HEK293T (cell line): ENCODE measurements at regions not wholly inside any gene's neighbourhood (a gene's known extent, or its start where the extent isn't known, plus 50 kb on each side); places are given as distances from the start of the nearest gene placed in this dataset.

Experiments
- CTCF ChIA-PET: fragments of 350-600 bp; formaldehyde crosslinking; extraction: SDS; loops from one replicate; lab custom pipeline; 2021; ENCODE audit warnings: antibody characterized with exemption, inconsistent platforms; lab: Yijun Ruan, JAX
- POLR2A ChIA-PET: fragments of 350-600 bp; formaldehyde crosslinking; extraction: SDS; loops from one replicate; lab custom pipeline; 2020; ENCODE audit warnings: antibody characterized with exemption, inconsistent platforms; lab: Yijun Ruan, JAX
- DNase-seq: peaks from one replicate; pipeline ENCODE4 v3.0.0; 2012; ENCODE audit warnings: mixed read lengths; ENCODE audit errors: extremely low spot score
- ARNT ChIP-seq: fragments of 450-650 bp; IDR thresholded peaks from 2 replicates; pipeline ENCODE4 v1.6.1; 2017; ENCODE audit warnings: mild to moderate bottlenecking
- BHLHE40 ChIP-seq: fragments of 450-650 bp; IDR thresholded peaks from 2 replicates; pipeline ENCODE4 v1.6.1; 2016; ENCODE audit warnings: mild to moderate bottlenecking, moderate library complexity, borderline replicate concordance
- CTBP1 ChIP-seq: fragments of 450-650 bp; IDR thresholded peaks from 2 replicates; pipeline ENCODE4 v1.6.1; 2016; ENCODE audit warnings: borderline replicate concordance
- ELF4 ChIP-seq: fragments of 450-650 bp; IDR thresholded peaks from 2 replicates; pipeline ENCODE4 v1.6.1; 2017; ENCODE audit warnings: antibody characterized with exemption
- FOXA1 ChIP-seq: fragments of 450-650 bp; IDR thresholded peaks from 2 replicates; pipeline ENCODE4 v1.6.1; 2016; ENCODE audit warnings: mild to moderate bottlenecking
- FOXK2 ChIP-seq: fragments of 450-650 bp; IDR thresholded peaks from 2 replicates; pipeline ENCODE4 v1.6.1; 2016; ENCODE audit warnings: mild to moderate bottlenecking
- FOXM1 ChIP-seq: fragments of 450-650 bp; IDR thresholded peaks from 2 replicates; pipeline ENCODE4 v1.6.1; 2017; ENCODE audit warnings: mild to moderate bottlenecking, borderline replicate concordance
- HDGF ChIP-seq: fragments of 450-650 bp; IDR thresholded peaks from 2 replicates; pipeline ENCODE4 v1.6.1; 2017; ENCODE audit warnings: antibody characterized with exemption, borderline replicate concordance
- L3MBTL2 ChIP-seq: fragments of 450-650 bp; conservative IDR thresholded peaks from 2 replicates; pipeline ENCODE4 v1.6.1; 2016; ENCODE audit warnings: mild to moderate bottlenecking
- LEF1 ChIP-seq: fragments of 450-650 bp; IDR thresholded peaks from 2 replicates; pipeline ENCODE4 v1.6.1; 2017; ENCODE audit warnings: mild to moderate bottlenecking, borderline replicate concordance
- NFRKB ChIP-seq: fragments of 450-650 bp; IDR thresholded peaks from 2 replicates; pipeline ENCODE4 v1.6.1; 2016; ENCODE audit warnings: mild to moderate bottlenecking, moderate library complexity
- SP1 ChIP-seq: fragments of 450-650 bp; IDR thresholded peaks from 2 replicates; pipeline ENCODE4 v1.6.1; 2017
- SUZ12 ChIP-seq: fragments of 450-650 bp; IDR thresholded peaks from 2 replicates; pipeline ENCODE4 v1.6.1; 2016; ENCODE audit warnings: mild to moderate bottlenecking
- TARDBP ChIP-seq: fragments of 450-650 bp; IDR thresholded peaks from 2 replicates; pipeline ENCODE4 v1.6.1; 2016
- ZNF384 ChIP-seq: fragments of 450-650 bp; IDR thresholded peaks from 2 replicates; pipeline ENCODE4 v1.6.1; 2016
- TF ChIP-seq, protein P1 (sequence below): fragments of 450-650 bp; IDR thresholded peaks from 2 replicates; pipeline ENCODE4 v1.6.1; 2016

DNA sequence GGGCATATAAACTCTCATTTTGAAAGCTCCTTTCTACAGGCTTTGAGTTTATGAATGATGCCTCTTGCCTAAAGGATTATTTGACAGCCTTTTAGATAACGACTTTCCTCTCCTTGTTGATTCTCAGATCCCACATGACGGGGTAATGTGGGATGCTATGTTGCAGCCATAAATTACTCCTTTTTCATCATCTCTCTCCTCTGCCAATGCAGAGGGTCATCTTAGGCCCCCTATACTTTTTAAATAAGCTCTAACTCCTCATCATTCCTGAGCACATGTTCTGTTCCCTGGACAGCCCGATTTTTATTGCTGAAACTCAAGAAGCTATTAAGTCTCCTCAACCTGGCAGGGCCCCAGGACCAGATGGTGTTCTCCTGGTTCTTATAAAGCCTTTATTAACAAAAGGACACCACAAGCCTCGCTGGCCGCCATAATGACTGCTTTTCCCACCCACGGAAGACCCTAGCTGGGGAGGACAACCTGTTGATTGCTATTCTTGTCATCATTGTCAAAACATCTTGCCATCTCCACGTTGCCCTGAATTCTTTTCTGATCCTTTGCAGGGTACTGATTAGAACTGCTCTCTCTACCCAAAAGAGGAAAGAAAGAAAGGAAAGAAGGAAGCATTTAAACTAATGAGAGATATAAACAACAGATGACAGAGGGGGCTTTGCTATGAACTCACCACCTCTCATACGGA is 150.7 kb downstream of the DHX15 start:
- TF ChIP-seq FOXA1: no peak
- no peak for TF ChIP-seq LEF1
- TF ChIP-seq SP1: no peak
- TF ChIP-seq L3MBTL2: no peak
- no peak for TF ChIP-seq ARNT
- no peak for TF ChIP-seq TARDBP
- no peak for TF ChIP-seq FOXM1
- TF ChIP-seq BHLHE40: no peak
- peak; percentile 10 for DNase-seq
- CTCF ChIA-PET: interaction anchor here (0.6 to 1.6 kb wide), 3 partner anchors 11 to 42 kb away, joined by 3 read pairs; no protein-coding TSS in a partner anchor
- POLR2A ChIA-PET: interaction anchor here (0.6 to 1.5 kb wide), 2 partner anchors 37 to 687 kb away, joined by 3 to 5 read pairs; no protein-coding TSS in a partner anchor

DNA sequence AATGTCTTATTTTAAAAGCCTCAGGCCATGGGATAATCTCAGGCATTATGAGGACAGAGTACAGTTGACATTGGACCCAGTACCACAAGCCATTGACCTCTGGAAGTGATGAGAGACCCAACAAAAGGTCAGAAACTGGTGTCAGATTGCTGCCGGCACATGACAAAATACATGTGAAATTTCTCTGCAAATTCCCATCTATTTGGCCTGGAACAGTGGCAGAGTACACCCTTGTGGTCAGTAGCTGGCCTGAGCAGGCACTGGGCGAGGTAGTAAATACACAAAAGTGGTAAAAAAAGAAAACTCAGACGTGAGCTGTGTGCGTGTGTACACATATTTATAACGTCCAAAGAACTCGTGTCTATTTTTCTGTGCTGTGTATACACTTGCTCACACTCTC is 155.5 kb downstream of the DHX15 start:
- no peak for TF ChIP-seq L3MBTL2
- TF ChIP-seq FOXM1: no peak
- TF ChIP-seq BHLHE40: no peak
- TF ChIP-seq TARDBP: no peak
- TF ChIP-seq CTBP1: no peak
- TF ChIP-seq ARNT: no peak
- no peak for TF ChIP-seq HDGF
- no peak for TF ChIP-seq ELF4
- no peak for TF ChIP-seq LEF1
- TF ChIP-seq FOXK2: no peak
- no peak for TF ChIP-seq ZNF384
- TF ChIP-seq, protein P1, sequence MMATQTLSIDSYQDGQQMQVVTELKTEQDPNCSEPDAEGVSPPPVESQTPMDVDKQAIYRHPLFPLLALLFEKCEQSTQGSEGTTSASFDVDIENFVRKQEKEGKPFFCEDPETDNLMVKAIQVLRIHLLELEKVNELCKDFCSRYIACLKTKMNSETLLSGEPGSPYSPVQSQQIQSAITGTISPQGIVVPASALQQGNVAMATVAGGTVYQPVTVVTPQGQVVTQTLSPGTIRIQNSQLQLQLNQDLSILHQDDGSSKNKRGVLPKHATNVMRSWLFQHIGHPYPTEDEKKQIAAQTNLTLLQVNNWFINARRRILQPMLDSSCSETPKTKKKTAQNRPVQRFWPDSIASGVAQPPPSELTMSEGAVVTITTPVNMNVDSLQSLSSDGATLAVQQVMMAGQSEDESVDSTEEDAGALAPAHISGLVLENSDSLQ: no peak
- no peak for TF ChIP-seq NFRKB
- no peak for TF ChIP-seq SUZ12
- TF ChIP-seq FOXA1: no peak
- TF ChIP-seq SP1: no peak
- POLR2A ChIA-PET: no interaction called here
- CTCF ChIA-PET: interaction anchor here (0.8 kb wide), 1 partner anchor 79 kb away, joined by 3 read pairs; no protein-coding TSS in a partner anchor
- no peak for DNase-seq

DNA sequence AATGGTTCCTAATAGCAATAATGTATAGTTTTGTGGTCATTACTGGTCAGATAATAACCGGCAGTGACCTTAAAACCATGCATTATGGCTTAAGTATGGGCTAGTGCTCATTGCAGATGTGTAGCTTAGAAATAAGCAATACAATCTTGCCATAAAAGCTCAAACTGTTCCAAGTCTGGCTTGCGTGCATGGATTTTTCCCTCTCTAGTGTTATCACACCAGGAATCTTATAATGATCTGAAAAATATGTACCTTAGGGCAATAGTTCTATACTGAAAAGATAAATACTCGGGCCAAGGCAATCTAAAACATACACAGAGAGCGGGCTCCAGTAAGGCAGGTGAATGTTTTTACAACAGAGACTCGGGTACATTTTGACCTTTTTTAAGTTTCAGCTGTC is 157.8 kb downstream of the DHX15 start:
- no peak for DNase-seq
- no peak for TF ChIP-seq CTBP1
- no peak for TF ChIP-seq SUZ12
- no peak for TF ChIP-seq FOXK2
- TF ChIP-seq L3MBTL2: no peak
- TF ChIP-seq FOXM1: no peak
- no peak for TF ChIP-seq BHLHE40
- ChIA-PET POLR2A (no interaction called here), CTCF (no interaction called here)

DNA sequence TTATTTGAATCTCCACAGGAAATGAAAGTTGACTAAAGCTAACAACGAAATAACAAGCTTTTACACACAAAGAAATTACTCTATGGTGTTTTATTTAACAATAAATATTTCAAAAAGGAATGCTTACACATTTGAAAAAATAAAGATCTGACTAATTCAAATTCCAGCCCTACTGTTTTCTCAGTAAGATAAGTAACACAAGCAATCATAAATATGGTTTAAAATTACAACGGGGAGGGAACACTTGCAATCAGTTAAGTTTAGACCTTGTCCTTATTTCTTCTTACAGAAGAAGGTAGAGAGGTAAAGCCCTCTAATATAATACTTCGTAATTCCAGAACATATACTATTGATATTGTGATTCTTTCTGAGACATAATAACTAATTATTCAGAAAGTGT is 158.5 kb downstream of the DHX15 start:
- POLR2A ChIA-PET: no interaction called here
- DNase-seq: no peak
- TF ChIP-seq CTBP1 (no peak), L3MBTL2 (no peak), FOXK2 (no peak), FOXA1 (no peak), BHLHE40 (no peak), SP1 (no peak), HDGF (no peak), ARNT (no peak), FOXM1 (no peak), SUZ12 (no peak), TARDBP (no peak), ZNF384 (no peak), NFRKB (no peak), LEF1 (no peak)
- TF ChIP-seq, protein P1: no peak
- CTCF ChIA-PET: no interaction called here

DNA sequence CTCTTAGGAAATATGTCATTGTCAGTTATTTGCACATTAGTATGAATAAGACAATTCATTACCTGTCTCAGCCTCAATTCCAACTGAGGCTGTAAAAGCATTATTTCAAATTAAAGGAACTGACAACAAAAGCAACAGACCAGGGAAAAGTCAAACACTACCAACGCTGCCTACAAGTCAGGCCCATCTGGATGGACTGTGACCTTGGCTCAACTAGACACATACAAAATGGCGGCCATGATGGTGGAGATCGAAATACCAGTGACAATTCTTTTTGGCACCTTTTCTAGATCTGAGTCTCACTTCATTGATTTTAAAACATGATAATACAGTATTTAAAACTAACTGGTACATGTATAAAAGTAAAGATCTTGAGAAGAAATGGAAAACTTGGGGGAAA is 160.7 kb downstream of the DHX15 start:
- CTCF ChIA-PET: no interaction called here
- POLR2A ChIA-PET: no interaction called here
- no peak for DNase-seq
- TF ChIP-seq ZNF384 (no peak), FOXK2 (no peak), CTBP1 (no peak), HDGF (no peak), FOXM1 (no peak), BHLHE40 (no peak), SUZ12 (no peak), ELF4 (no peak), L3MBTL2 (no peak), ARNT (no peak), TARDBP (no peak), NFRKB (no peak), SP1 (no peak), FOXA1 (no peak)
- TF ChIP-seq, protein P1: no peak

DNA sequence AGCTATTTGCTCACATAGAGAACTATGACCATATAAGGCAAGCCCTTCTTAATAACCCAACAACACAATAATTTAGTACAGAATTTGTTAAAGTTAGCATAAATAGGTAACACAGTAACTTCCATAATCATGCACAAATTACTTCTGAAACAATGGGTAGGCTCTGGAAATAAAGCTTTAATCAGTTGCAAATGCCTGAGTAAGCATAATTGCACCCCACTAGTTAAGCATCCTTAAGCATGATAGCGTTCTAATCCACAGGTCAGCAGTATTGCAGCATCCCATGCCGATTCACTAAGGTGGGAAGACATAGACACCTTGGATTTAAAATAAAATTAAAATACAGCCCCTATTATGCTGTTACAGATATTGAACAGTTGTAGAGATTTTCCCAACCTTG is 161.7 kb downstream of the DHX15 start:
- no peak for DNase-seq
- no peak for TF ChIP-seq SP1
- no peak for TF ChIP-seq ARNT
- TF ChIP-seq, protein P1: no peak
- TF ChIP-seq FOXA1: no peak
- no peak for TF ChIP-seq FOXM1
- TF ChIP-seq TARDBP: no peak
- TF ChIP-seq BHLHE40: no peak
- TF ChIP-seq ZNF384: no peak
- ChIA-PET POLR2A (no interaction called here), CTCF (interaction anchor here (0.5 to 1.2 kb wide), 2 partner anchors 11 to 1166 kb away, joined by 3 read pairs; no protein-coding TSS in a partner anchor)
